ENCODE measurements at regions not wholly inside any gene's neighbourhood (a gene's known extent, or its start where the extent isn't known, plus 50 kb on each side); places are given as distances from the start of the nearest gene placed in this dataset.

GRCh38 chr11:116400081-116400480 lies 372.7 kb downstream of the BUD13 start:
- Histone ChIP-seq H3K9me3 (ENCODE audit: control insufficient read depth, insufficient read depth, low read depth, low read length) (no peaks in the 10 kb centered on the region), H3K4me3 (ENCODE audit: low read depth in 2 of 2, low read length in 2 of 2) (no peak overlapping the region), H3K36me3 (ENCODE audit: control insufficient read depth, insufficient read depth, low read length) (no peaks in the 10 kb centered on the region), H3K27me3 (ENCODE audit: control insufficient read depth, insufficient read depth, low read length) (peaks cover 10% of the 10 kb centered on the region), H3K4me1 (ENCODE audit: control insufficient read depth, insufficient read depth, low read length) (no peaks in the 10 kb centered on the region), H3K27ac (ENCODE audit: low read length) (no peak overlapping the region)
- DNase-seq (ENCODE audit: low read depth, low spot score) (no peak), ATAC-seq (no peak)
- ChIA-PET CTCF (no interaction called here), POLR2A (no interaction called here)
- TF ChIP-seq SIN3A (IDR thresholded peaks at IDR 0.05; ENCODE audit: borderline replicate concordance, insufficient read depth, low read depth, low read length) (no peak), TCF7L2 (IDR thresholded peaks at IDR 0.05; ENCODE audit: low read depth, low read length) (no peak), REST (IDR thresholded peaks at IDR 0.05; ENCODE audit: insufficient read depth in 1 of 2, low read depth in 2 of 2, low read length in 1 of 2) (no peak), POLR2AphosphoS5 (IDR thresholded peaks at IDR 0.05; ENCODE audit: low read depth, low read length) (no peak), CTCF (IDR thresholded peaks at IDR 0.05) (no peak)
- no TSS peak for BruUV-seq (replicated peaks)
- intact Hi-C loops (cut with micrococcal nuclease; ENCODE audit: unreplicated experiment): no loop called here
- in situ Hi-C loops (cut with HindIII; ENCODE audit: low pct_unique_long_range_greater_than_20kb, low sequenced_read_pairs): no loop called here

- no peaks in the 10 kb centered on the region for H3K4me1 ChIP-seq (ENCODE audit: control insufficient read depth, insufficient read depth, low read length)
- no TSS peak for BruUV-seq (replicated peaks)
- no peak overlapping the region for H3K27ac ChIP-seq (ENCODE audit: low read length)
- no peaks in the 10 kb centered on the region; the same call in 1 of the 2 replicates for H3K27me3 ChIP-seq (ENCODE audit: control insufficient read depth, insufficient read depth, low read length)
- DNase-seq (ENCODE audit: low read depth, low spot score): no peak
- H3K4me3 ChIP-seq (ENCODE audit: low read depth in 2 of 2, low read length in 2 of 2): no peak overlapping the region
- intact Hi-C loops (cut with micrococcal nuclease; ENCODE audit: unreplicated experiment) (no loop called here), in situ Hi-C loops (cut with HindIII; ENCODE audit: low pct_unique_long_range_greater_than_20kb, low sequenced_read_pairs) (no loop called here)
- TF ChIP-seq POLR2AphosphoS5 (IDR thresholded peaks at IDR 0.05; ENCODE audit: low read depth, low read length) (no peak), TCF7L2 (IDR thresholded peaks at IDR 0.05; ENCODE audit: low read depth, low read length) (no peak), SIN3A (IDR thresholded peaks at IDR 0.05; ENCODE audit: borderline replicate concordance, insufficient read depth, low read depth, low read length) (no peak), REST (IDR thresholded peaks at IDR 0.05; ENCODE audit: insufficient read depth in 1 of 2, low read depth in 2 of 2, low read length in 1 of 2) (no peak), CTCF (IDR thresholded peaks at IDR 0.05) (no peak)
- no peaks in the 10 kb centered on the region for H3K36me3 ChIP-seq (ENCODE audit: control insufficient read depth, insufficient read depth, low read length)
- ChIA-PET POLR2A (no interaction called here), CTCF (no interaction called here)
- ATAC-seq: no peak
- no peaks in the 10 kb centered on the region; the same call in 1 of the 2 replicates for H3K9me3 ChIP-seq (ENCODE audit: control insufficient read depth, insufficient read depth, low read depth, low read length)
Measured at GRCh38 chr11:116397602-116398084, 375.1 kb downstream of the BUD13 start.
